H1 (cell line): ENCODE measurements at regions not wholly inside any gene's neighbourhood (a gene's known extent, or its start where the extent isn't known, plus 50 kb on each side); places are given as distances from the start of the nearest gene placed in this dataset.

Source experiments
- CTCF ChIA-PET: fragments of 300-600 bp; sonication (Branson Sonifier 250); formaldehyde crosslinking; loops from one replicate; lab custom pipeline; 2021; ENCODE audit not compliant: partially characterized antibody; lab: Charles Lee
- POLR2A ChIA-PET: fragments of 300-600 bp; sonication (Branson Sonifier 250); formaldehyde crosslinking; loops from one replicate; lab custom pipeline; 2021; ENCODE audit warnings: inconsistent platforms; ENCODE audit not compliant: partially characterized antibody; lab: Charles Lee
- DNase-seq, 2 experiments: peaks; one replicate each; pipeline versions ENCODE4 v3.0.0 to v3.0.0-alpha.2; 2010 to 2022; ENCODE audit warnings: low spot score in 2 of 2, low read depth in 1 of 2, mixed read lengths in 1 of 2
- FAIRE-seq: peaks from 2 replicates; lab custom pipeline; 2011; peaks lifted over from hg19 to GRCh38; lab: Jason Lieb, UNC
- H2AFZ ChIP-seq: 2 replicates; pipeline ENCODE4 v1.8.1; 2012; ENCODE audit warnings: low read length, inconsistent platforms
- H2AK5ac ChIP-seq: 2 replicates; pipeline ENCODE4 v1.6.1; 2013; ENCODE audit warnings: low read depth, low read length
- H2BK120ac ChIP-seq: replicated peaks from 2 replicates; pipeline ENCODE3; 2013; ENCODE audit warnings: low read depth, low read length, inconsistent platforms
- H2BK12ac ChIP-seq: 2 replicates; pipeline ENCODE4 v1.6.1; 2013; ENCODE audit warnings: low read depth, low read length
- H2BK15ac ChIP-seq: 2 replicates; pipeline ENCODE4 v1.6.1; 2013; ENCODE audit warnings: low read length
- H2BK20ac ChIP-seq: 2 replicates; pipeline ENCODE4 v1.6.1; 2013; ENCODE audit warnings: low read length
- H2BK5ac ChIP-seq: 2 replicates; pipeline ENCODE4 v1.6.1; 2013; ENCODE audit warnings: low read depth, low read length
- H3K14ac ChIP-seq: 2 replicates; pipeline ENCODE4 v1.6.1; 2013; ENCODE audit warnings: inconsistent platforms; ENCODE audit not compliant: insufficient read length
- H3K18ac ChIP-seq: 2 replicates; pipeline ENCODE4 v1.6.1; 2013; ENCODE audit warnings: low read length; ENCODE audit errors: extremely low read depth
- H3K23ac ChIP-seq: 2 replicates; pipeline ENCODE4 v1.6.1; 2013; ENCODE audit warnings: inconsistent platforms; ENCODE audit not compliant: insufficient read length
- H3K23me2 ChIP-seq: 2 replicates; pipeline ENCODE4 v1.6.1; 2013; ENCODE audit warnings: low read depth, low read length
- H3K27ac ChIP-seq: 2 replicates; pipeline ENCODE4 v1.6.1; 2011; ENCODE audit warnings: low read depth, low read length, inconsistent platforms
- H3K27me3 ChIP-seq, 4 experiments: replicated peaks in 1 of 4; 1 replicate in 1 of 4; 2 replicates in 3 of 4; pipeline versions ENCODE4 v1.6.1 to v1.8.1; 2011 to 2013; ENCODE audit warnings: low read length in 3 of 4, mild to moderate bottlenecking in 3 of 4, inconsistent platforms in 2 of 4, mixed read lengths in 2 of 4, moderate library complexity in 1 of 4; ENCODE audit not compliant: control insufficient read depth in 3 of 4, insufficient read depth in 3 of 4; ENCODE audit errors: extremely low read depth in 1 of 4
- H3K36me3 ChIP-seq, 4 experiments: 2 replicates each; pipeline versions ENCODE4 v1.6.1 to v1.8.1; 2011 to 2013; ENCODE audit warnings: mild to moderate bottlenecking in 4 of 4, low read length in 3 of 4, moderate library complexity in 2 of 4, control low read depth in 1 of 4, inconsistent platforms in 1 of 4; ENCODE audit not compliant: insufficient read depth in 4 of 4, control insufficient read depth in 2 of 4
- H3K4ac ChIP-seq: replicated peaks from 2 replicates; pipeline ENCODE3; 2013; ENCODE audit warnings: low read length, low read depth, mixed read lengths, inconsistent platforms; ENCODE audit not compliant: insufficient read length
- H3K4me1 ChIP-seq, 4 experiments: replicated peaks in 1 of 4; 1 replicate in 1 of 4; 2 replicates in 3 of 4; pipeline versions ENCODE4 v1.6.1 to v1.8.1; 2011 to 2013; ENCODE audit warnings: low read length in 3 of 4, inconsistent platforms in 2 of 4, mixed read lengths in 1 of 4; ENCODE audit not compliant: insufficient read depth in 4 of 4, control insufficient read depth in 3 of 4
- H3K4me2 ChIP-seq, 2 experiments: 2 replicates each; pipeline versions ENCODE4 v1.6.1 to v1.8.1; 2011 to 2013; ENCODE audit warnings: low read depth in 2 of 2, low read length in 2 of 2, control low read depth in 1 of 2, inconsistent platforms in 1 of 2, mild to moderate bottlenecking in 1 of 2; ENCODE audit not compliant: insufficient read depth in 1 of 2
- H3K4me3 ChIP-seq, 4 experiments: fragments of 200-600, 300-600 bp in 1 of 4; sonication (generic), shearing (Covaris generic), sonication (Bioruptor Twin) in 1 of 4; 2 replicates each; pipeline versions ENCODE4 v1.5.1 to v1.8.1; 2011 to 2016; ENCODE audit warnings: low read length in 4 of 4, low read depth in 3 of 4, control low read depth in 2 of 4, inconsistent platforms in 2 of 4, mild to moderate bottlenecking in 2 of 4, mixed read lengths in 1 of 4, moderate library complexity in 1 of 4; ENCODE audit not compliant: insufficient read depth in 2 of 4; ENCODE audit errors: extremely low read depth in 1 of 4
- H3K56ac ChIP-seq: replicated peaks from 2 replicates; pipeline ENCODE3; 2013; ENCODE audit warnings: low read depth, mild to moderate bottlenecking, mixed read lengths, low read length, inconsistent platforms; ENCODE audit not compliant: insufficient read length
- H3K79me1 ChIP-seq: 2 replicates; pipeline ENCODE4 v1.6.1; 2013; ENCODE audit warnings: low read depth, low read length, control low read depth
- H3K79me2 ChIP-seq, 2 experiments: 2 replicates each; pipeline versions ENCODE4 v1.6.1 to v1.8.1; 2012 to 2013; ENCODE audit warnings: low read length in 2 of 2, mild to moderate bottlenecking in 2 of 2, inconsistent platforms in 1 of 2; ENCODE audit not compliant: insufficient read depth in 2 of 2, control insufficient read depth in 1 of 2
- H3K9ac ChIP-seq, 4 experiments: replicated peaks in 1 of 4; 1 replicate in 1 of 4; 2 replicates in 3 of 4; pipeline versions ENCODE4 v1.6.1 to v1.8.1; 2011 to 2013; ENCODE audit warnings: low read depth in 3 of 4, low read length in 3 of 4, control low read depth in 2 of 4, mild to moderate bottlenecking in 2 of 4, moderate library complexity in 2 of 4, inconsistent platforms in 1 of 4; ENCODE audit errors: extremely low read depth in 1 of 4
- H3K9me3 ChIP-seq, 2 experiments: 2 replicates each; pipeline versions ENCODE4 v1.6.1 to v1.8.1; 2012 to 2013; ENCODE audit warnings: mild to moderate bottlenecking in 2 of 2, moderate library complexity in 2 of 2, control low read depth in 1 of 2, inconsistent platforms in 1 of 2, low read depth in 1 of 2, low read length in 1 of 2, mixed read lengths in 1 of 2; ENCODE audit not compliant: insufficient read depth in 2 of 2
- H4K20me1 ChIP-seq, 2 experiments: replicated peaks in 1 of 2; 2 replicates each; pipeline versions ENCODE3 to v1.8.1; 2011 to 2013; ENCODE audit warnings: inconsistent platforms in 2 of 2, low read length in 2 of 2, mild to moderate bottlenecking in 1 of 2; ENCODE audit not compliant: insufficient read depth in 2 of 2, control insufficient read depth in 1 of 2
- H4K5ac ChIP-seq: 2 replicates; pipeline ENCODE4 v1.6.1; 2013; ENCODE audit warnings: low read length, low read depth, mixed read lengths, inconsistent platforms; ENCODE audit not compliant: insufficient read length
- H4K8ac ChIP-seq: 2 replicates; pipeline ENCODE4 v1.8.0; 2013; ENCODE audit warnings: mild to moderate bottlenecking, moderate library complexity, low read length, inconsistent platforms; ENCODE audit not compliant: insufficient read depth; ENCODE audit errors: extremely low read depth
- H4K91ac ChIP-seq: replicated peaks from 2 replicates; pipeline ENCODE3; 2013; ENCODE audit warnings: low read length, mixed read lengths, inconsistent platforms; ENCODE audit not compliant: insufficient read length
- WGBS, 2 experiments: shearing (Covaris generic) in 1 of 2; methylation state at CpG; one replicate each; pipeline versions ENCODE4 v1.1.6 to v1.1.7; 2013 to 2015; ENCODE audit warnings: low lambda C conversion rate in 2 of 2, mixed read lengths in 2 of 2, inconsistent platforms in 1 of 2, low coverage in 1 of 2, missing lambda C conversion rate in 1 of 2; ENCODE audit not compliant: insufficient replicate concordance in 2 of 2, insufficient coverage in 1 of 2, insufficient read length in 1 of 2; ENCODE audit errors: extremely low coverage in 1 of 2, missing lambda C conversion rate in 1 of 2; 5-methylcytosine and 5-hydroxymethylcytosine counted together
- TF ChIP-seq, protein P1 (sequence below): IDR thresholded peaks from 2 replicates; pipeline ENCODE4 v1.6.1; 2012; ENCODE audit warnings: inconsistent platforms

DNA sequence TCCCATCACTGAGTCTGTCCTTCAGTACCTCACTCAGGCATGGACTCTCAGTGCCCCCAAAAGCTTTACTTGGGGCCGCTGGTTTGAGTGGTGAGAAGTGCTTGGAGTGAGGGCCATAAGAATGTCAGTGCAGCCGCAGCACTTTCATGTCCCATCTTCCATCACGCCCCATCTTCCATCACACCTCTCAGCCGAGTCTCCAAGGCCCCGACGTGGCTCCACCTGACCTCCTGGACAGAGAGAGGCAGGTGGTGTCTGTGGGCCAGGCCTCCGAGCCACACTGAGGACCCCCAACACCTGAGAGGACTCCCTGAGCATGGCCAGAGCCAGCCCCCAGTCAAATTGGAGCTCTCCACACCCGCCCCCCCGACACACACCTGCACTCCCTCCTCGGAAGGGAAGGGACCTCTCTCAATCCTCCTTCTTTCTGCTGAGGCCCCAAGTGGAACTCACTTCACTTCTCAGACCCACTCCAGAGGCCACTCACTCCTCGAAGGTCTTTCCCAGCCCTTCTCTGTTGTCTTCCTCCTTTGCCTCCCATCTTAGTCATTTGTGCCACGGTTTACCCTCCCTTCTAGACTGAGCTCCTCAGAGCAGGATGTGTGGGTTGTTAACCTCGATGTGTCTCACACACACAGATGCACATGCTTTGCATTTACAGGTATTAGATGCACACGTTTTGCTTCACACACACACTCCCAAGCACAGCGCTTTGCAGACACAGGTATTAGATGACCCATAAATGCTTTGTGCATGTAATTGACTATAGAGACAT is 65.7 kb upstream of the ATP12A start:
- Histone ChIP-seq H3K27ac (no peak overlapping the region), H4K5ac (no peak overlapping the region), H3K4me1 (peaks cover 0 to 4% (median 0%) of the 10 kb centered on the region in 4 experiments; a peak in 3 of 7 replicates), H3K14ac (no peak overlapping the region), H2BK15ac (no peak overlapping the region), H3K18ac (no peak overlapping the region), H2BK20ac (no peak overlapping the region), H3K36me3 (no peaks in the 10 kb centered on the region), H3K27me3 (no peaks in the 10 kb centered on the region), H4K8ac (no peak overlapping the region), H2AFZ (no peak overlapping the region), H2BK5ac (no peak overlapping the region), H3K56ac (no peak overlapping the region), H3K9ac (no peak overlapping the region), H3K23me2 (0 out of 2 replicates have a peak, but pooled peaks cover 3% of the 10 kb centered on the region), H3K9me3 (no peaks in the 10 kb centered on the region), H3K79me1 (no peaks in the 10 kb centered on the region), H2AK5ac (no peak overlapping the region), H2BK120ac (no peak overlapping the region), H4K20me1 (no peaks in the 10 kb centered on the region), H3K4me2 (no peak overlapping the region), H3K4me3 (no peak overlapping the region), H3K4ac (no peak overlapping the region), H2BK12ac (peak overlapping the region; percentile 39; the same call in 1 of the 2 replicates), H4K91ac (no peak overlapping the region), H3K23ac (no peak overlapping the region), H3K79me2 (no peaks in the 10 kb centered on the region)
- POLR2A ChIA-PET, result no interaction called here
- CTCF ChIA-PET, result interaction anchor here (0.6 to 13.2 kb wide), 5 partner anchors 8 to 425 kb away, joined by 3 to 141 read pairs (median 3); no protein-coding TSS in a partner anchor
- 88% methylated on average over 15 of the region's 15 CpGs; no CpG with 5 or more reads in 1 of the 2 experiments for WGBS, 2 experiments
- no peak for DNase-seq
- FAIRE-seq, result no peak
- TF ChIP-seq, protein P1, sequence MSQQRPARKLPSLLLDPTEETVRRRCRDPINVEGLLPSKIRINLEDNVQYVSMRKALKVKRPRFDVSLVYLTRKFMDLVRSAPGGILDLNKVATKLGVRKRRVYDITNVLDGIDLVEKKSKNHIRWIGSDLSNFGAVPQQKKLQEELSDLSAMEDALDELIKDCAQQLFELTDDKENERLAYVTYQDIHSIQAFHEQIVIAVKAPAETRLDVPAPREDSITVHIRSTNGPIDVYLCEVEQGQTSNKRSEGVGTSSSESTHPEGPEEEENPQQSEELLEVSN, result no peak
